Germinal center (tissue), 1 donor: ENCODE measurements at regions not wholly inside any gene's neighbourhood (a gene's known extent, or its start where the extent isn't known, plus 50 kb on each side); places are given as distances from the start of the nearest gene placed in this dataset.

Experiments used
- DNase-seq: peaks from one replicate; pipeline ENCODE4 v3.0.0; 2012; ENCODE audit warnings: mixed read lengths, low spot score

GRCh38 chr12:102596031-102596430 lies 115.7 kb upstream of the IGF1 start:
- DNase-seq: no peak

GRCh38 chr12:102595315-102595714 lies 115.0 kb upstream of the IGF1 start:
- DNase-seq: no peak

- DNase-seq: no peak
Measured at GRCh38 chr12:102593134-102593533, 112.8 kb upstream of the IGF1 start.

- no peak for DNase-seq
Measured at GRCh38 chr12:102592134-102592533, 111.8 kb upstream of the IGF1 start.

GRCh38 chr12:102573237-102573636 lies 92.9 kb upstream of the IGF1 start:
- no peak for DNase-seq

- DNase-seq: no peak
Measured at GRCh38 chr12:102571889-102572288, 91.5 kb upstream of the IGF1 start.

- DNase-seq: no peak
Measured at GRCh38 chr12:102570256-102570655, 89.9 kb upstream of the IGF1 start.

GRCh38 chr12:102569803-102570202 lies 89.4 kb upstream of the IGF1 start:
- DNase-seq: no peak

GRCh38 chr12:102568276-102568675 lies 87.9 kb upstream of the IGF1 start:
- DNase-seq: no peak

- DNase-seq: no peak
Measured at GRCh38 chr12:102567031-102567985, 86.9 kb upstream of the IGF1 start.

- DNase-seq: no peak
Measured at GRCh38 chr12:102565555-102565954, 85.2 kb upstream of the IGF1 start.

GRCh38 chr12:102564026-102564425 lies 83.7 kb upstream of the IGF1 start:
- no peak for DNase-seq

GRCh38 chr12:102562836-102563425 lies 82.6 kb upstream of the IGF1 start:
- DNase-seq: no peak

- DNase-seq: no peak
Measured at GRCh38 chr12:102551186-102551585, 70.8 kb upstream of the IGF1 start.

GRCh38 chr12:102549691-102550090 lies 69.3 kb upstream of the IGF1 start:
- no peak for DNase-seq

- DNase-seq: no peak
Measured at GRCh38 chr12:102548543-102548942, 68.2 kb upstream of the IGF1 start.

GRCh38 chr12:102543494-102544485 lies 63.4 kb upstream of the IGF1 start:
- no peak for DNase-seq

GRCh38 chr12:102542816-102543440 lies 62.6 kb upstream of the IGF1 start:
- DNase-seq: no peak

- no peak for DNase-seq
Measured at GRCh38 chr12:102540815-102541385, 60.5 kb upstream of the IGF1 start.

- no peak for DNase-seq
Measured at GRCh38 chr12:102539651-102540553, 59.5 kb upstream of the IGF1 start.
